ENCODE measurements at regions not wholly inside any gene's neighbourhood (a gene's known extent, or its start where the extent isn't known, plus 50 kb on each side); places are given as distances from the start of the nearest gene placed in this dataset.

- WGBS (ENCODE audit: extremely low coverage, insufficient coverage, insufficient read length) = 100% methylated on average over 1 of the region's 3 CpGs
- Histone ChIP-seq H4K12ac (ENCODE audit: low read depth, low read length) (no peak overlapping the region), H3K36me3 (ENCODE audit: control insufficient read depth in 1 of 2, insufficient read depth in 2 of 2, low read length in 2 of 2) (no peaks in the 10 kb centered on the region), H3K4ac (ENCODE audit: low read depth, low read length) (no peak overlapping the region), H3K27ac (ENCODE audit: low read depth, low read length) (no peak overlapping the region), H3K18ac (ENCODE audit: low read length) (no peak overlapping the region), H4K8ac (ENCODE audit: low read depth, low read length) (no peak overlapping the region), H2BK5ac (ENCODE audit: low read depth, low read length, poor library complexity) (no peak overlapping the region), H3K79me2 (ENCODE audit: control insufficient read depth, insufficient read depth, low read length, poor library complexity) (no peaks in the 10 kb centered on the region), H2BK12ac (ENCODE audit: low read length) (no peak overlapping the region), H3K14ac (ENCODE audit: low read length) (no peak overlapping the region), H3K79me1 (ENCODE audit: low read length) (no peaks in the 10 kb centered on the region), H3K4me3 (ENCODE audit: low read depth, low read length) (no peak overlapping the region), H2BK120ac (ENCODE audit: insufficient read depth, low read length, poor library complexity) (no peak overlapping the region), H3K27me3 (ENCODE audit: insufficient read depth, low read length) (no peaks in the 10 kb centered on the region), H3K4me2 (ENCODE audit: low read length) (no peak overlapping the region), H4K91ac (ENCODE audit: low read depth, low read length) (no peak overlapping the region), H3K9ac (ENCODE audit: low read length) (no peak overlapping the region), H3K9me3 (ENCODE audit: insufficient read depth, low read depth, low read length) (no peaks in the 10 kb centered on the region), H3K23ac (ENCODE audit: low read length) (no peak overlapping the region), H2AK5ac (ENCODE audit: low read length) (no peak overlapping the region), H3K4me1 (ENCODE audit: control insufficient read depth in 1 of 2, insufficient read depth in 2 of 2, low read length in 2 of 2) (peaks cover 0 to 2% of the 10 kb centered on the region in 2 experiments), H2AFZ (ENCODE audit: insufficient read depth, low read length, poor library complexity) (no peak overlapping the region)
- no peak for DNase-seq
These were observed 180.8 kb downstream of the KLHL28 start for GRCh38 chr14:44780989-44781388.

GRCh38 chr14:44778604-44779003, 183.1 kb downstream of the KLHL28 start:
- Histone ChIP-seq H2AK5ac (ENCODE audit: low read length) (no peak overlapping the region), H3K36me3 (ENCODE audit: control insufficient read depth in 1 of 2, insufficient read depth in 2 of 2, low read length in 2 of 2) (no peaks in the 10 kb centered on the region), H3K23ac (ENCODE audit: low read length) (no peak overlapping the region), H2BK12ac (ENCODE audit: low read length) (no peak overlapping the region), H3K27me3 (ENCODE audit: insufficient read depth, low read length) (no peaks in the 10 kb centered on the region), H4K8ac (ENCODE audit: low read depth, low read length) (no peak overlapping the region), H3K4me2 (ENCODE audit: low read length) (no peak overlapping the region), H3K27ac (ENCODE audit: low read depth, low read length) (no peak overlapping the region), H3K79me1 (ENCODE audit: low read length) (no peaks in the 10 kb centered on the region), H4K12ac (ENCODE audit: low read depth, low read length) (no peak overlapping the region), H4K91ac (ENCODE audit: low read depth, low read length) (no peak overlapping the region), H2BK5ac (ENCODE audit: low read depth, low read length, poor library complexity) (no peak overlapping the region), H2BK120ac (ENCODE audit: insufficient read depth, low read length, poor library complexity) (no peak overlapping the region), H3K9ac (ENCODE audit: low read length) (no peak overlapping the region), H3K9me3 (ENCODE audit: insufficient read depth, low read depth, low read length) (no peaks in the 10 kb centered on the region), H3K4me1 (ENCODE audit: control insufficient read depth in 1 of 2, insufficient read depth in 2 of 2, low read length in 2 of 2) (peaks cover 0 to 2% of the 10 kb centered on the region in 2 experiments), H3K18ac (ENCODE audit: low read length) (no peak overlapping the region), H3K4me3 (ENCODE audit: low read depth, low read length) (no peak overlapping the region), H3K4ac (ENCODE audit: low read depth, low read length) (no peak overlapping the region), H3K79me2 (ENCODE audit: control insufficient read depth, insufficient read depth, low read length, poor library complexity) (no peaks in the 10 kb centered on the region), H2AFZ (ENCODE audit: insufficient read depth, low read length, poor library complexity) (no peak overlapping the region), H3K14ac (ENCODE audit: low read length) (no peak overlapping the region)
- WGBS (ENCODE audit: extremely low coverage, insufficient coverage, insufficient read length) = no CpG with 5 or more reads among the region's 2 CpGs
- DNase-seq = peak; percentile 10 to 66

- Histone ChIP-seq H3K4me2 (ENCODE audit: low read length) (no peak overlapping the region), H4K8ac (ENCODE audit: low read depth, low read length) (no peak overlapping the region), H2AFZ (ENCODE audit: insufficient read depth, low read length, poor library complexity) (no peak overlapping the region), H2BK5ac (ENCODE audit: low read depth, low read length, poor library complexity) (no peak overlapping the region), H3K23ac (ENCODE audit: low read length) (no peak overlapping the region), H3K36me3 (ENCODE audit: control insufficient read depth in 1 of 2, insufficient read depth in 2 of 2, low read length in 2 of 2) (no peaks in the 10 kb centered on the region), H3K79me1 (ENCODE audit: low read length) (no peaks in the 10 kb centered on the region), H2AK5ac (ENCODE audit: low read length) (no peak overlapping the region), H3K27ac (ENCODE audit: low read depth, low read length) (no peak overlapping the region), H4K91ac (ENCODE audit: low read depth, low read length) (no peak overlapping the region), H3K4me1 (ENCODE audit: control insufficient read depth in 1 of 2, insufficient read depth in 2 of 2, low read length in 2 of 2) (peaks cover 0 to 2% of the 10 kb centered on the region in 2 experiments), H2BK12ac (ENCODE audit: low read length) (no peak overlapping the region), H3K14ac (ENCODE audit: low read length) (no peak overlapping the region), H3K18ac (ENCODE audit: low read length) (no peak overlapping the region), H3K4me3 (ENCODE audit: low read depth, low read length) (no peak overlapping the region), H2BK120ac (ENCODE audit: insufficient read depth, low read length, poor library complexity) (no peak overlapping the region), H3K4ac (ENCODE audit: low read depth, low read length) (no peak overlapping the region), H3K9me3 (ENCODE audit: insufficient read depth, low read depth, low read length) (no peaks in the 10 kb centered on the region), H3K9ac (ENCODE audit: low read length) (no peak overlapping the region), H4K12ac (ENCODE audit: low read depth, low read length) (no peak overlapping the region), H3K27me3 (ENCODE audit: insufficient read depth, low read length) (no peaks in the 10 kb centered on the region), H3K79me2 (ENCODE audit: control insufficient read depth, insufficient read depth, low read length, poor library complexity) (no peaks in the 10 kb centered on the region)
- WGBS (ENCODE audit: extremely low coverage, insufficient coverage, insufficient read length) = no CpG with 5 or more reads among the region's 5 CpGs
- no peak for DNase-seq
These were observed 184.2 kb downstream of the KLHL28 start for GRCh38 chr14:44777584-44777983.

- Histone ChIP-seq H3K9ac (ENCODE audit: low read length) (no peak overlapping the region), H3K27me3 (ENCODE audit: insufficient read depth, low read length) (no peaks in the 10 kb centered on the region), H3K4ac (ENCODE audit: low read depth, low read length) (no peak overlapping the region), H2BK5ac (ENCODE audit: low read depth, low read length, poor library complexity) (no peak overlapping the region), H2BK120ac (ENCODE audit: insufficient read depth, low read length, poor library complexity) (no peak overlapping the region), H3K4me3 (ENCODE audit: low read depth, low read length) (no peak overlapping the region), H2AK5ac (ENCODE audit: low read length) (no peak overlapping the region), H3K9me3 (ENCODE audit: insufficient read depth, low read depth, low read length) (no peaks in the 10 kb centered on the region), H4K91ac (ENCODE audit: low read depth, low read length) (no peak overlapping the region), H2AFZ (ENCODE audit: insufficient read depth, low read length, poor library complexity) (no peak overlapping the region), H3K14ac (ENCODE audit: low read length) (no peak overlapping the region), H3K4me2 (ENCODE audit: low read length) (no peak overlapping the region), H3K79me2 (ENCODE audit: control insufficient read depth, insufficient read depth, low read length, poor library complexity) (no peaks in the 10 kb centered on the region), H3K18ac (ENCODE audit: low read length) (no peak overlapping the region), H3K79me1 (ENCODE audit: low read length) (peaks cover 2% of the 10 kb centered on the region), H4K8ac (ENCODE audit: low read depth, low read length) (no peak overlapping the region), H3K36me3 (ENCODE audit: control insufficient read depth in 1 of 2, insufficient read depth in 2 of 2, low read length in 2 of 2) (no peaks in the 10 kb centered on the region), H2BK12ac (ENCODE audit: low read length) (no peak overlapping the region), H4K12ac (ENCODE audit: low read depth, low read length) (no peak overlapping the region), H3K27ac (ENCODE audit: low read depth, low read length) (no peak overlapping the region), H3K23ac (ENCODE audit: low read length) (no peak overlapping the region), H3K4me1 (ENCODE audit: control insufficient read depth in 1 of 2, insufficient read depth in 2 of 2, low read length in 2 of 2) (peaks cover 0 to 2% of the 10 kb centered on the region in 2 experiments)
- no peak for DNase-seq
- no CpG with 5 or more reads among the region's 3 CpGs for WGBS (ENCODE audit: extremely low coverage, insufficient coverage, insufficient read length)
These were observed 186.5 kb downstream of the KLHL28 start for GRCh38 chr14:44775248-44775647.
